Body of pancreas (tissue), 4 donors: ENCODE measurements at regions not wholly inside any gene's neighbourhood (a gene's known extent, or its start where the extent isn't known, plus 50 kb on each side); places are given as distances from the start of the nearest gene placed in this dataset.

Experiments used
- CTCF ChIP-seq, 7 experiments: fragments of 450-650 bp in 4 of 7; fragments of 200-600 bp in 3 of 7; sonication (generic) in 3 of 7; IDR thresholded peaks; one replicate each; pipeline ENCODE4 v1.5.1; 2016 to 2019; ENCODE audit warnings: antibody characterized with exemption in 7 of 7
- POLR2A ChIP-seq, 3 donors: fragments of 450-650 bp; IDR thresholded peaks; one replicate each; pipeline ENCODE4 v1.6.1; 2016; ENCODE audit warnings: antibody characterized with exemption in 3 of 3, mild to moderate bottlenecking in 2 of 3

- TF ChIP-seq CTCF (IDR thresholded peaks at IDR 0.05) (no peak), POLR2A (IDR thresholded peaks at IDR 0.05) (no peak)
These were observed 50.5 kb upstream of the TSKU start for GRCh38 chr11:76732643-76733042.
